ENCODE measurements at regions not wholly inside any gene's neighbourhood (a gene's known extent, or its start where the extent isn't known, plus 50 kb on each side); places are given as distances from the start of the nearest gene placed in this dataset.

DNA sequence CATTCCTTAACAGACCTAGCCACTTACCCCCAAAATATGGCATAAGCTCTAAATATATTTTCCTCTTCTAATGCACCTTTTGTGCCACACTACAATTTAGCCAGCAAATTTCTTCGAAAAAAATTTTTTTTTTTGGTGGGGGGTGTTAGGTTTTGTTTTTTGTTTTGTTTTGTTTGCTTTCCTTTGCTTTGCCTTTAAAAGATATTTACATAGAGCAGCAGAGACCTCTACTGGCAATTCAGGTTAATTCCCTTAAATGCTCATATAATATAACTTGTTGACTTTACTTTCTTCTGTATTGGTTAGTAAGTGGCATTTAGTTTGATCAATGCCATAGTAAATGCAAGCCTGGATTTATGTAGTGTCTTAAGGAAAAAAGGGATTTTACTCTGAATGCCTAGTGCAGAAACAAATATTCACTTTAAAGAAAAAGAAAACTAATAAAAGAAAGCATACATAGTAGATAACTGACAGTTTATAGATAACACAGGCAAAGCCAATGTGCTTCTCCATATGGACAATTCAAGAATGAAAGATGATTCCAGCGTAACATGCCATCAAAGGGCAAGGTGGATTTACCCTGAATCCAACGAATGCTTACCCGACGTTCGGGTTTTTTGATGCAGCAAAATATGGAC lies 1250.6 kb downstream of the GATA3 start:
- H3K4me3 Mint-ChIP-seq = no peak overlapping the region
- DNase-seq = no peak
- H3K9me3 Mint-ChIP-seq = no peaks in the 10 kb centered on the region
- TF ChIP-seq, protein P1, sequence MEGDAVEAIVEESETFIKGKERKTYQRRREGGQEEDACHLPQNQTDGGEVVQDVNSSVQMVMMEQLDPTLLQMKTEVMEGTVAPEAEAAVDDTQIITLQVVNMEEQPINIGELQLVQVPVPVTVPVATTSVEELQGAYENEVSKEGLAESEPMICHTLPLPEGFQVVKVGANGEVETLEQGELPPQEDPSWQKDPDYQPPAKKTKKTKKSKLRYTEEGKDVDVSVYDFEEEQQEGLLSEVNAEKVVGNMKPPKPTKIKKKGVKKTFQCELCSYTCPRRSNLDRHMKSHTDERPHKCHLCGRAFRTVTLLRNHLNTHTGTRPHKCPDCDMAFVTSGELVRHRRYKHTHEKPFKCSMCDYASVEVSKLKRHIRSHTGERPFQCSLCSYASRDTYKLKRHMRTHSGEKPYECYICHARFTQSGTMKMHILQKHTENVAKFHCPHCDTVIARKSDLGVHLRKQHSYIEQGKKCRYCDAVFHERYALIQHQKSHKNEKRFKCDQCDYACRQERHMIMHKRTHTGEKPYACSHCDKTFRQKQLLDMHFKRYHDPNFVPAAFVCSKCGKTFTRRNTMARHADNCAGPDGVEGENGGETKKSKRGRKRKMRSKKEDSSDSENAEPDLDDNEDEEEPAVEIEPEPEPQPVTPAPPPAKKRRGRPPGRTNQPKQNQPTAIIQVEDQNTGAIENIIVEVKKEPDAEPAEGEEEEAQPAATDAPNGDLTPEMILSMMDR (IDR thresholded peaks at IDR 0.05) = peak; percentile 58
- no peak overlapping the region for H3K27ac Mint-ChIP-seq
- H3K36me3 Mint-ChIP-seq (ENCODE audit: low read depth) = no peaks in the 10 kb centered on the region
- H3K4me1 Mint-ChIP-seq = no peaks in the 10 kb centered on the region
- H3K27me3 Mint-ChIP-seq (ENCODE audit: low read depth, poor library complexity) = peaks cover 14% of the 10 kb centered on the region

DNA sequence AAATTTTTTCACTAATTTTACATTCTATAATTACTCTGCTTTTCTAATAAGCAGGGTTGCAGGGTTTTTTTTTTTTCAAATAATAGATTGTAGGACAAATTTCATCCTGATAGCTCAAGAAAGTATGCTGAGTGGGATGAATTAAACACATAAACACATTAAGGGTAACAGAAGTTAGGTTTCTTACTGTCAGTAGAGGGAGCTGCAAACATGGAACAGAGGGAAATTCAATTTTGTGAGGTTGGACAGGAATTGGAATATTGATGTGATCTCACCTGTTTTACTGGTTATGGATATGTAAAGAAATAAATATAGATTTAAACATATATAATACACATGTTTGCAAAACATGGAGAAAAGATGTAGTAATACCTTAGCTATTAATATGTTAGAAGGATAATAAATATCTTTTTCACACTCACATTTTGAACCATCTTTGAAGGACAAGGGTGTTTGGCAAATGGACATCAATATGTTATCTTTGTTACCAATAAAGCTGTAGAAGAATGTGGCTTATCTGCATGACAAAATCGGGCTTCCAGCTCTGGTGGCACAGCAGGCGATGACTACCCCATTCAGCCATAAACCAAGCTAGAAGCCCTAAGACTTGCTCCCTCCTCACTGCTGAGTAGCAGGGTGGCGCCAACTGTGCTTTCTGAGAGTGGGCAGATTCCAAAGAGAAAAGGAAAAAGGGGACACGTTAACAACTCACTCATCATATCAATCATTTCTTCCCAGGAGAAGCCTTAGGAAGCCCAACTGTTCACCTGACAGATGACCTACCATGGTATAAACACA lies 1257.4 kb downstream of the GATA3 start:
- no peak for DNase-seq
- H3K27ac Mint-ChIP-seq = no peak overlapping the region
- no peak overlapping the region for H3K4me3 Mint-ChIP-seq
- H3K36me3 Mint-ChIP-seq (ENCODE audit: low read depth) = no peaks in the 10 kb centered on the region
- H3K27me3 Mint-ChIP-seq (ENCODE audit: low read depth, poor library complexity) = peaks cover 19% of the 10 kb centered on the region
- no peaks in the 10 kb centered on the region for H3K4me1 Mint-ChIP-seq
- no peaks in the 10 kb centered on the region for H3K9me3 Mint-ChIP-seq
- TF ChIP-seq, protein P1 (IDR thresholded peaks at IDR 0.05) = peak; percentile 29

DNA sequence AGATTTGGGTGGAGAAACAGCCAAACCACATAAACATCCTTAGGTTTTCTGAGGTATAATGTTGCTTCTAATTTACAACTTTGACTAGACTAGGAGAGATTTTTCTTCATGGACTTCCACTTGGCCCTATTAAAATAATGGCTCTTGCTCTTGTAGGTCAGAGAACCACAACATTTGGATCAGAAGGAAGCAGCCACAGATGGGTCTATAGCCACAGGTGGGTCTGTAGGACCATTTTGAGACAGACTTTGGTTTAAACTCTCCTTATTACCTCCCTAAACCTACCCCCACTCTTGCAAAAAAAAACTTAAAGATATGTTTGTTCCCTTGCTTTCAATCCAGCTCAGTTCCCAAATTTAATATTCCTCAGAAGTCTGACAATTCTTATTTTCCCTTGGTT lies 1260.8 kb downstream of the GATA3 start:
- Mint-ChIP-seq H3K4me3 (no peak overlapping the region), H3K36me3 (ENCODE audit: low read depth) (no peaks in the 10 kb centered on the region), H3K9me3 (no peaks in the 10 kb centered on the region), H3K27me3 (ENCODE audit: low read depth, poor library complexity) (peaks cover 17% of the 10 kb centered on the region), H3K4me1 (no peaks in the 10 kb centered on the region), H3K27ac (no peak overlapping the region)
- no peak for DNase-seq
- TF ChIP-seq, protein P1 (IDR thresholded peaks at IDR 0.05) = no peak

GRCh38 chr10:9331583-9332008 lies 1277.1 kb downstream of the GATA3 start:
- Mint-ChIP-seq H3K27ac (no peak overlapping the region), H3K27me3 (ENCODE audit: low read depth, poor library complexity) (peaks cover 20% of the 10 kb centered on the region), H3K4me3 (no peak overlapping the region), H3K36me3 (ENCODE audit: low read depth) (no peaks in the 10 kb centered on the region), H3K9me3 (no peaks in the 10 kb centered on the region), H3K4me1 (no peaks in the 10 kb centered on the region)
- no peak for DNase-seq
- TF ChIP-seq, protein P1 (IDR thresholded peaks at IDR 0.05) = peak; percentile 92

- DNase-seq = no peak
- Mint-ChIP-seq H3K4me3 (no peak overlapping the region), H3K9me3 (no peaks in the 10 kb centered on the region), H3K36me3 (ENCODE audit: low read depth) (no peaks in the 10 kb centered on the region), H3K4me1 (no peaks in the 10 kb centered on the region), H3K27ac (no peak overlapping the region), H3K27me3 (ENCODE audit: low read depth, poor library complexity) (peaks cover 15% of the 10 kb centered on the region)
- TF ChIP-seq, protein P1 (IDR thresholded peaks at IDR 0.05) = no peak
Measured at GRCh38 chr10:9334270-9334669, 1279.8 kb downstream of the GATA3 start.

Measured in nephron progenitor cell (in vitro differentiated cells).